HL-60 (cell line): ENCODE measurements at regions not wholly inside any gene's neighbourhood (a gene's known extent, or its start where the extent isn't known, plus 50 kb on each side); places are given as distances from the start of the nearest gene placed in this dataset.

ENCODE experiments used
- CTCF ChIP-seq: IDR thresholded peaks from one replicate; pipeline ENCODE4 v1.5.1; 2011; ENCODE audit warnings: low read length, control low read depth, inconsistent platforms; ENCODE audit not compliant: insufficient read depth
- GABPA ChIP-seq: IDR thresholded peaks from 2 replicates; pipeline ENCODE4 v1.6.1; 2012; ENCODE audit warnings: low read depth
- POLR2AphosphoS5 ChIP-seq: IDR thresholded peaks from 2 replicates; pipeline ENCODE4 v1.6.1; 2012; ENCODE audit warnings: low read depth
- REST ChIP-seq: IDR thresholded peaks from 2 replicates; pipeline ENCODE4 v1.6.1; 2012; ENCODE audit warnings: low read depth; ENCODE audit not compliant: insufficient replicate concordance

- TF ChIP-seq CTCF (no peak), REST (no peak), POLR2AphosphoS5 (no peak), GABPA (no peak)
Measured at GRCh38 chr13:66009241-66009640, 1220.9 kb downstream of the PCDH9 start.
